Prostate gland (tissue), 2 donors: ENCODE measurements at regions not wholly inside any gene's neighbourhood (a gene's known extent, or its start where the extent isn't known, plus 50 kb on each side); places are given as distances from the start of the nearest gene placed in this dataset.
"Not testable (repeated sequence)": the region's sequence is repeated elsewhere in the genome, so short reads cannot be mapped to it uniquely, and the experiment has no call there.

Source experiments
- DNase-seq: peaks from one replicate; pipeline ENCODE4 v3.0.0-alpha.2; 2019; ENCODE audit warnings: low spot score
- H3K27ac ChIP-seq, 2 donors: fragments of 200-600 bp; sonication (generic); 2 replicates each; pipeline ENCODE4 v1.5.1; 2017 to 2019
- H3K27me3 ChIP-seq: fragments of 200-600 bp; sonication (generic); replicated peaks from 2 replicates; pipeline ENCODE4 v1.5.1; 2019; ENCODE audit not compliant: insufficient read depth
- H3K36me3 ChIP-seq, 2 donors: fragments of 200-600 bp; sonication (generic); 1 replicate in 1 of 2; 2 replicates in 1 of 2; pipeline versions ENCODE4 v1.5.1 to v1.8.1; 2017 to 2019
- H3K4me1 ChIP-seq: fragments of 200-600 bp; sonication (generic); replicated peaks from 2 replicates; pipeline ENCODE4 v1.5.1; 2019
- H3K4me3 ChIP-seq, 2 donors: fragments of 200-600 bp; sonication (generic); 2 replicates each; pipeline ENCODE4 v1.5.1; 2017 to 2019
- H3K9me3 ChIP-seq: fragments of 200-600 bp; sonication (generic); 2 replicates; pipeline ENCODE4 v1.5.1; 2017
- POLR2A ChIP-seq: fragments of 450-650 bp; IDR thresholded peaks from one replicate; pipeline ENCODE4 v1.6.1; 2016; ENCODE audit warnings: antibody characterized with exemption, mild to moderate bottlenecking
- POLR2AphosphoS5 ChIP-seq: sonication (generic); formaldehyde crosslinking; IDR thresholded peaks from one replicate; pipeline ENCODE4 v1.6.1; 2017; ENCODE audit warnings: antibody characterized with exemption
- WGBS: methylation state at CpG from one replicate; pipeline ENCODE4 v1.1.5; 2018; 5-methylcytosine and 5-hydroxymethylcytosine counted together
- intact Hi-C: fragments of 100-400 bp; cut with DNase I; formaldehyde crosslinking; loops from one replicate; pipeline ENCODE4 v1.14.2; 2022
- TF ChIP-seq, protein P1 (sequence below), 4 experiments: fragments of 200-600 bp in 2 of 4; fragments of 450-650 bp in 2 of 4; sonication (generic) in 2 of 4; IDR thresholded peaks; 1 replicate in 3 of 4; 2 replicates in 1 of 4; pipeline ENCODE4 v1.5.1; 2016 to 2019; ENCODE audit warnings: antibody characterized with exemption in 4 of 4, mild to moderate bottlenecking in 2 of 4, moderate library complexity in 2 of 4

DNA sequence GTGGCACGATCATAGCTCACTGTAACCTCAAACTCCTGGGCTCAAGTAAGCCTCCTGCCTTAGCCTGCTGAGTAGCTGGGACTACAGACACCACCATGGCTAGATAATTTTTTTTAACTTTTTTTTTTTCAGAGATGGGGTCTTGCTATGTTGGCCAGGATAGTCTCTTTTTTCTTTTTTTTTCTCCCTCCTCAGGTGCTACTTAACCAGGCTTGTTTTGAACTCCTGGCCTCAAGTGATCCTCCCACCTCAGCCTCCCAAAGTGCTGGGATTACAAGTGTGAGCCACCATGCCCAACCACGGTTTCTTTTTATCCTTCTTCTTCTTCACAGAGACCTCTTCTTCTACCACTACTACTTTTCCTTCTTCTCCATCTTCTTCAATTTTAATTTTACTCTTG is 53.8 kb upstream of the MAP4 start:
- H3K4me3 ChIP-seq, result no peak overlapping the region
- H3K36me3 ChIP-seq, result no peaks in the 10 kb centered on the region
- intact Hi-C loops, result no loop called here
- H3K27ac ChIP-seq, result no peak overlapping the region
- H3K9me3 ChIP-seq, result no peaks in the 10 kb centered on the region
- no peaks in the 10 kb centered on the region for H3K27me3 ChIP-seq
- WGBS, result 96% methylated on average over 2 of the region's 2 CpGs
- DNase-seq, result no peak
- no peaks in the 10 kb centered on the region for H3K4me1 ChIP-seq
- TF ChIP-seq POLR2A (no peak), POLR2AphosphoS5 (no peak)
- TF ChIP-seq, protein P1, sequence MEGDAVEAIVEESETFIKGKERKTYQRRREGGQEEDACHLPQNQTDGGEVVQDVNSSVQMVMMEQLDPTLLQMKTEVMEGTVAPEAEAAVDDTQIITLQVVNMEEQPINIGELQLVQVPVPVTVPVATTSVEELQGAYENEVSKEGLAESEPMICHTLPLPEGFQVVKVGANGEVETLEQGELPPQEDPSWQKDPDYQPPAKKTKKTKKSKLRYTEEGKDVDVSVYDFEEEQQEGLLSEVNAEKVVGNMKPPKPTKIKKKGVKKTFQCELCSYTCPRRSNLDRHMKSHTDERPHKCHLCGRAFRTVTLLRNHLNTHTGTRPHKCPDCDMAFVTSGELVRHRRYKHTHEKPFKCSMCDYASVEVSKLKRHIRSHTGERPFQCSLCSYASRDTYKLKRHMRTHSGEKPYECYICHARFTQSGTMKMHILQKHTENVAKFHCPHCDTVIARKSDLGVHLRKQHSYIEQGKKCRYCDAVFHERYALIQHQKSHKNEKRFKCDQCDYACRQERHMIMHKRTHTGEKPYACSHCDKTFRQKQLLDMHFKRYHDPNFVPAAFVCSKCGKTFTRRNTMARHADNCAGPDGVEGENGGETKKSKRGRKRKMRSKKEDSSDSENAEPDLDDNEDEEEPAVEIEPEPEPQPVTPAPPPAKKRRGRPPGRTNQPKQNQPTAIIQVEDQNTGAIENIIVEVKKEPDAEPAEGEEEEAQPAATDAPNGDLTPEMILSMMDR (IDR thresholded peaks at IDR 0.05), result no peak

GRCh38 chr3:48069339-48069738 is 53.1 kb upstream of the MAP4 start:
- Histone ChIP-seq H3K27me3 (no peaks in the 10 kb centered on the region), H3K27ac (no peak overlapping the region), H3K4me3 (no peak overlapping the region), H3K4me1 (no peaks in the 10 kb centered on the region), H3K9me3 (no peaks in the 10 kb centered on the region), H3K36me3 (no peaks in the 10 kb centered on the region)
- TF ChIP-seq POLR2AphosphoS5 (no peak), POLR2A (no peak)
- TF ChIP-seq, protein P1 (IDR thresholded peaks at IDR 0.05), result no peak
- intact Hi-C loops, result no loop called here
- no peak for DNase-seq

DNA sequence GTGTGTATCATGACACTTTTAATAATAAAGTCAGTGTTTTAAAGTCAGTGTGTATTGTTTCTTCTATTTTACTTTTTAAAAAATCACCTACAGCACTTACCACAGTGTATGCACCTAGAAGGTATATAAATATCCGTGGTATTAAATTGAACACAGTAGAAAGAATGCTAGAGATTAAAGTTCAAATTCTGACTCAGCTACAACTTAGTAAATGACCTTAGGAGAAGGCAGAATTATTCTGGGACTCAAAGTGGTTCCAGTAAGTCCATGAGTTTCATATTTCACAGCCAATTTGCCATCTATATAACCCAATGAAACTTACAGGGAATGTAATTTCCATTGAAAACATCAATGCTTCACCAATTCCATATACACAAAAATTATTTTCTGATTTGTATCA is 52.7 kb upstream of the MAP4 start:
- Histone ChIP-seq H3K4me1 (no peaks in the 10 kb centered on the region), H3K4me3 (no peak overlapping the region), H3K36me3 (no peaks in the 10 kb centered on the region), H3K27ac (no peak overlapping the region), H3K27me3 (no peaks in the 10 kb centered on the region), H3K9me3 (no peaks in the 10 kb centered on the region)
- intact Hi-C loops, result no loop called here
- TF ChIP-seq, protein P1 (IDR thresholded peaks at IDR 0.05), result no peak
- TF ChIP-seq POLR2AphosphoS5 (no peak), POLR2A (no peak)
- WGBS, result 60% methylated on average over 1 of the region's 1 CpG
- no peak for DNase-seq

DNA sequence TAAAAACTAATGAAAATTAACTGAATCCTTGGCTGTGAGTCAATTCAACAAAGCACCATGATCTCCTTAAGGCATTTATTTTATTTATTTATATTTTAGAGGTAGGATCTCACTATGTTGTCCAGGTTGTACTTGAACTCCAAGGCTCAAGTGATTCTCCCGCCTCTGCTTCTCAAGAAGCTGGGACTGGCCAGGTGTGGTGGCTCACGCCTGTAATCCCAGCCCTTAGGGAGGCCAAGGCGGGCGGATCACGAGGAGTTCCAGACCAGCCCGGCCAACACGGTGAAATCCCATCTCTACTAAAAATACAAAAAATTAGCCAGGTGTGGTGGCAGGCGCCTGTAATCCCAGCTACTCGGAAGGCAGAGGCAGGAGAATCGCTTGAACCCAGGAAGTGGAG is 52.1 kb upstream of the MAP4 start:
- H3K27me3 ChIP-seq, H3K36me3 ChIP-seq, H3K4me1 ChIP-seq, H3K9me3 ChIP-seq, H3K4me3 ChIP-seq, H3K27ac ChIP-seq, intact Hi-C loops, DNase-seq: not testable (repeated sequence)
- 99% methylated on average over 10 of the region's 10 CpGs for WGBS

DNA sequence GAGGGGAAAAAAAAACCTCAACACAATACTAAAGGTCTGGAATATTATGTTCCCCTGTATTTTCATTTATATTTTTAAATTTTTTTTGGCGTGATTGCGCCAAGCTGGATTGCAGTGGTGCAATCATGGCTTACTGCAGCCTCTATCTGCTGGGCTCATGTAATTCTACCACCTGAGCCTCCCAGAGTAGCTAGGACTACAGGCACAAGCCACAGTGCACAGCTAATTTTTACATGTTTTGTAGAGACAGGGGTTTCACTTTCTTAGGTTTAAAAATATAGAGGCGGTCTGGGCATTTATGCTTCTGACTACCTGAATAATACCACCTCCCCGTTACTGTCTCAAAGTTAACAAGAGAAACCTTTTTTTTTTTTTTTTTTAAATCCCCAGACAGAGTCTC is 51.1 kb upstream of the MAP4 start:
- TF ChIP-seq, protein P1 (IDR thresholded peaks at IDR 0.05), result no peak
- TF ChIP-seq POLR2A (no peak), POLR2AphosphoS5 (no peak)
- no peak overlapping the region for H3K27ac ChIP-seq
- no peak for DNase-seq
- H3K4me1 ChIP-seq, result no peaks in the 10 kb centered on the region
- intact Hi-C loops, result no loop called here
- no peak overlapping the region for H3K4me3 ChIP-seq
- no peaks in the 10 kb centered on the region for H3K9me3 ChIP-seq
- no peaks in the 10 kb centered on the region for H3K36me3 ChIP-seq
- no peaks in the 10 kb centered on the region for H3K27me3 ChIP-seq
- WGBS, result 96% methylated on average over 4 of the region's 4 CpGs
